A172 (cell line): ENCODE measurements at regions not wholly inside any gene's neighbourhood (a gene's known extent, or its start where the extent isn't known, plus 50 kb on each side); places are given as distances from the start of the nearest gene placed in this dataset.

Experiments
- DNase-seq: peaks from one replicate; pipeline ENCODE4 v3.0.0-alpha.2; 2015; ENCODE audit warnings: low spot score

- no peak for DNase-seq
Measured at GRCh38 chr20:40542065-40542464, 147.0 kb downstream of the MAFB start.

DNA sequence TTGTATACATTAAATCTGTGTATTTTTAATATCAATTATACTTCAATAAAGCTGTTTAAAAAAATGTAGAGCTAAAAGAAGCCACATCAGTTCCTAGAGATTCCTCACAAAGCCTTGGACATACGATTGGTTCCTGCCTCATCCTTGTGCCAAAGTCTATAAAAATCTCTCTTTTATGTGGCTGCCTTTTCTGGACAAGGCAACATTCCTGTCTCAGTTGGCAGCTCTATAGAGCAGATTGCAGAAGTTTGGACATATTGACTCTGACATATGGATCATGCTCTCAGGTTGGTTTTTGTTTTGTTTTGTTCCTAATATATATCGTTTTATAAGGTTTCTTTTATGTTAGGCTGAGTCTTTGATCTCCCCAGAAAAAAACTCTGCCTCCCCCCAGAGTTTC, 148.9 kb downstream of the MAFB start:
- no peak for DNase-seq

DNA sequence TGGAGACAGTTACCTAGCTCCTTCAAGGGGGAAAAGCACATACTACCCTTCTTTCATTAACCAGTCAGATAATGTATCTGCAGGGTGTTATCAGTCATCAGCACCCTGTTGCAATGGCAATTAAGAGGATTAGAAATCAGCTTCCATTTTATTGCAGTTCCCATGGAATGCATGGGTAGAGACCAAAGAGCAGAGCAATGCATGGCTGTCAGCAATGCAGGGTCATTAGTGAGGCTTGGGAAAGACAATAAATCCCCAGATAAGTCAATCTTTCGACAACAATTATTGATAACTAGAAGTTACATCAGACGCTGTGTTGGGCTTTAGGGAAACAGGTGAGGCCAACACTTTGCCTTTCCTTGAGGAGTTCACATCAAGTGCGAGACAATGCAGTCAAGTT, 150.9 kb downstream of the MAFB start:
- no peak for DNase-seq

- DNase-seq, result no peak
Measured at GRCh38 chr20:40536808-40537207, 152.2 kb downstream of the MAFB start.

DNA sequence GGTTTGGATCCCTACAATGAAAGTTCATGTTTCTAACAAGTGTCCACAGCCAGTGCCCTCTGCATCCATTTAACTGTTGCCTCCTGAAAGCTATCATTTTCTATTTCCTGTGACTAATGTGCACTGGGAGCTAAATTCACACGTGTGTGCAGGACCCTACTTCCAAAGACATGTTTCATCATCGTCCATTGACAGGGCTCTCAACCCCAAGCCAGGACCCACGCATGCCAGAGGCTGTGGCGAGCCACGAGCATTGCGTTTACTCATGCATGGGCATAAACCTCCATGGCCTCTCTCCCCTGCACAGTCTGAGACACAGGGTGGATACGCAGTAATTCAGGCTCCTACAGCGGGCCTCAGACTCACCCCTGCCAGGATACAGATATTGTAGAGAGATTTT, 153.2 kb downstream of the MAFB start:
- no peak for DNase-seq

- DNase-seq, result peak; percentile 41
Measured at GRCh38 chr20:40532103-40532502, 156.9 kb downstream of the MAFB start.

- DNase-seq, result peak; percentile 68
Measured at GRCh38 chr20:40525351-40525750, 163.7 kb downstream of the MAFB start.

- DNase-seq, result no peak
Measured at GRCh38 chr20:40524071-40524470, 165.0 kb downstream of the MAFB start.

DNA sequence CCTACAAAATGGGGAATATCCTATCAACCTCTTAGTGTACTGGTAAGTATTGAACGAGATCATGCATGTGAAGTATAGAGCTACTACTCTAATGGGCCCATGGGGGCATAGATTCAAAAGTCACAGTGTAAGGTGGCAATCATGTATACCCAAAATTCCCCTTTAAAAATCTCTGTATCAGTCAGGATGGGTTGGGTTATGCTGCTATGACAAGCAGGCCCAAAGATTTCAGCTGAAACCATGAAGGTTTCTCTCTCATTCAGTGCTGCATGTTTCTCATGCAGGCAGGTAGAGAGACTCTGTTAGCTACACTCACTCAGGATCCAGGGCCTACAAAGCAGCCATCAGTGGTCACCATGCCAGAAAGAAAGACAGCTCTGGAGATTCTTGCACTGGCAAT, 166.6 kb downstream of the MAFB start:
- DNase-seq, result no peak

DNA sequence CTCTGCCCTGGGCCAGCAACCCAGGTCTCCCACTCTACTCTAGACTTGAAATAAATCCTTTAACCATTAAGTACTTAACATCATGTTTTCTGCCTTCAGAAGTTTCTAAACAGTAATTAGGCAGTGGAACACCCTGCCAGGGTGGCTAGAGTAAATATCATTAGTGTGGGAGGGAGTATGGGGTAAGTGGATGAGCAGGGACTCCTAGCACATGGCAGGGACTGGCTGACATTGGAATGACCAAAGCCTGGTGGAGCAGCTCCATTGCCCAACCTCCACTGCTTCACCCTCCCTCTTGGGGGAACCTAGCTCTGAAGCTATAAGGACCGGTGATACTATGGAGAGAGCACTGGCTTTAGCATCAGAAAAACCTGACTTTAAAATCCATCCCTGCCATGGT, 167.1 kb downstream of the MAFB start:
- DNase-seq, result no peak

DNA sequence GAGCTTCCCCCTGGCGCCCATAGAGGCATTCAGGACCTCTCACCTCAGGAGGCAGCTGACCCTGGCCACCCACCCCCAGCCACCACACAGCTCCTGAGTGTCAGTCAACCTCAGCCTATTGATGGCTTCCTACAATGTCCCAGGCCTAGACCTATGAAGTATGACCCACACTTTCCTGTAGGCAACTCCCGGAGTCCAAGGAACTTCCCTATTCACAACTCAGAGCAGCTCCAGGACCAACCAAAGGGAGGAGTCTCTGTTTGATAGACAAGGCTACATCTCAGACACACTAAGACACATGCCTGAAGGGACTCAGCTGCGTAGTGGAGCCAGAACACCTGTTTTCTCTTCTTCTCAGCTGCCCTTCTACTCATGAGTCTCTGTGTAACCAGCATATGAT, 169.1 kb downstream of the MAFB start:
- DNase-seq, result no peak

- no peak for DNase-seq
Measured at GRCh38 chr20:40512994-40513393, 176.0 kb downstream of the MAFB start.

- DNase-seq, result no peak
Measured at GRCh38 chr20:40512591-40512990, 176.4 kb downstream of the MAFB start.

DNA sequence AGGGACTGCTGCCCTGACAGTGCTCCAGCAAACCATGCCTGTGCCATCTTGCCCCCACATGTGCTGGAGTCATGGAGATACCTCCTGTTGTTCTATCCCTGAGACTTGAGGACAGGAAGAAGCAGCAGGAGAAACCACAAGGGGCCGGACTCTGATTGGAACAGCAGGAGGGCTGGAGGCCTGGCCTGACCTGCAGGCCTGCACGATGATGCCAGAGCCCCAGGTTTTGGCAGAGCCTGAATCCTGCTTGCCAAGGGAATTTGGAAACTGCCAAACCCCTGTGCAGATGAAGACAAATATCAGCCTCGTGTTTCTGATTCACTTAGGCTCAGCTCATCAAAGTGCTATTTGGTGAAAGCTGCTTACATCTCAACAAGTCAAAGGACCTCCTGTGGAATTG, 177.6 kb downstream of the MAFB start:
- peak; percentile 74 for DNase-seq

DNA sequence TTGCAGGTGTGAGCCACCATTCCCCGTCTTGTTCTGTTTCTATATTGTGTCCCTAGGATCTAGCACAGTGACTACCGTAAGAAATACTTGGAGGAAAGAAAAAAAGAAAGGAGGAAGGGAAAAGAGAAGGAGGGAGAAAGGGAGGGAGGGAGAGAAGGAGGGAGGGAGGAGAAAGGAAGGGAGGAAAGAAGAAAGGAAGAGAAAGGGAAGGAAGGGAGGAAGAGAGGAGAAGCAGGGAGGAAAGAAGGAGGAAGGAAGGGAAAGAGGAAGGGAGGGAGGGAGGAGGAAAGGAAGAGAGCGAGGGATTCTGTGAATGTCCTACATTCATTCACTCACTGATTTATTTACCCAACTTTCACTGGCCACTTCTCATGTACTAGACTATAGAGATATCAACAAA, 178.4 kb downstream of the MAFB start:
- no peak for DNase-seq

- DNase-seq, result peak; percentile 38
Measured at GRCh38 chr20:40508821-40509220, 180.2 kb downstream of the MAFB start.

- peak; percentile 99 for DNase-seq
Measured at GRCh38 chr20:40506537-40506939, 182.5 kb downstream of the MAFB start.

DNA sequence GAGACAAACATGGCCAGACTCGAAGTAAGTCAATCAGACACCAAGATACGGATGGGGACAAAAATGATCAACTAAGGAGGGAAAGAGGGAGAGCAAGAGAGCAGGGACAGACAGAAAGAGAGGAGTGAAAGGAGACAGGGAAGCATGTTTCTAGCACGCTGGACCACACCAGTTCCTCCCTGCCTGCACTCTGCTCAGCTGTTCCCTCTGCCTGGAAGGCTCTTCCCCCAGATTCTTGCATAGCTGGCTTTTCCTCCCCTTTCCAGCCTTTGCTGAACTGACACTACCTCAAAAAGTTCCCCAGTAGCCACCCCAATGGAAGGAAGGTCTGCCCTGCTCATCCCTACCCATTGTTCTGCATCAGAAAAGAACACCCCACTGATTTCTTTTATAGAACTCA, 185.9 kb downstream of the MAFB start:
- DNase-seq, result no peak

DNA sequence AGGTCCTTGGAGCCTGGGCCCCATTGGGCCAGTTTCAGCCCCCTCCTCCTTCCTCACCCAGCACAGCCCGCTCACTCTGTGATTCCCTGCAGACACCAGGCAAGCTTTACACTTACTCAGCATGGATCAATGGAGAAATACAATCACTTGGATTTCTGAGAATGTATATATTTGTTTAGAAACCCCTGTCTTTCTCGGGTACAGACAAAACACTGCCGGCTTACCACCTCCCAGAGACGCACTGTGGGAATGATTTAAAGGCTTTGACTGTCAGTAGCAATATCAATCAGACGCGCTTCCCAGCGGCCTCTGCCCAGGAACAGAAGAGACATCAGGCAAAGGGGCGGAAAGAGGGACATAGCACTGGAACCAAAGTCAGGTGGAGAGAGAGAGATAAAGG, 186.5 kb downstream of the MAFB start:
- DNase-seq, result no peak

GRCh38 chr20:40499391-40499790, 189.6 kb downstream of the MAFB start:
- DNase-seq, result no peak

DNA sequence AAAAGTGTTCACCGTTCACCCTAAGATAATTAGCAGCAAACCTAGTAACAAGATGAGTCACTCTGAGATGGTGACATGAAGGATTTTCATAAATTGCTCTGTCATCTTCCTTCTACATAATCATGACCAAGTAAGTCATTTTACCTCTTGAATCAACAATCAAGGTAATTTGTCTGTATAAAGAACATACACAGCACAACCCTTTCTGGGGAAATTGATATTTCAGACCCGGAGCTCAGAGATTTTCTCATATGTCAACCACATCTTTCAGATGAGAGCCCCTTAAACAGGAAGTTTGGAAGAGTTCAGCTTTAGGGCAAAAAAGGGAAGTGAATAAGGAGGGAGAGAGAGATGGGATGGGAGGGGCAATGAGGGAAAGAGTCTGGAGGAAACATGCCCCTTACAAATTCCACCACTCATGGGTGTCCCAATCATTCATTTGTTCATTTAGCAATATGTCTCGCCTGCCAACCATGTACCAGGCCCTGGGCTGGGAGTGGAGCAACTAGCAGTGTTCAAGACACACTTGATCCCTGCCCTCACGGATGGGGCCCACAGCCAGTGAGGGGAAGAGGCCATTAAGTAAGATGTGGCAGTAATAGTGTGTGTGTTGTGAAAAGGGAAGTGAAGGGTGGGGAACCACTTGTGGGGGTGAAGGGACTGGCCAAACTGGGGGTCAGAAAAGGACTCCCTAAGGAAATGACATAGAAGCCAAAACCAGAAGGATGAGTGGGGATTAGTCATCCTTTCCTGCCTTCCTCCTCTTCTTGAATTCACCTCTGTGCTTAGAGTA, 190.9 kb downstream of the MAFB start:
- peak; percentile 70 for DNase-seq

GRCh38 chr20:40495956-40496355, 193.1 kb downstream of the MAFB start:
- no peak for DNase-seq

- DNase-seq, result no peak
Measured at GRCh38 chr20:40494248-40494647, 194.8 kb downstream of the MAFB start.

DNA sequence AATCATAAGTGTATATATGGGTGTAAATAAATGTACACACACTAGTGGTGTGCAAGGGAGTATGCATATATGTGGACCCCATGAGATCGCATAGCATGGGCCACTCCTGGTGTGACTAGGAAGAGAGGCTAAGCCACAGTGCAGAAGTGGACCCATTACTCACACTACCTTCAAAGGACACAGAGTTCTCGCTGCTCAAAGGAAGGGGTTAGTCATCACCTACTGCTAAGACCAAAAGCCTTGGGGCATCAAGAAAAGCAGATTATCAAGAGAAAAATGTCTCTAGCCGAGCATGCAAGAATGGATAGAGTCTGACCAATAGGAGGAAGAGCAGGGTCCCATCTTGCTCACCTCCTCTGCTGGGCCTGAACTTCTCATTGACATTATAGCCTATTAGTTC, 195.5 kb downstream of the MAFB start:
- peak; percentile 42 for DNase-seq
